HUDEP-2 (cell line): ENCODE measurements at regions not wholly inside any gene's neighbourhood (a gene's known extent, or its start where the extent isn't known, plus 50 kb on each side); places are given as distances from the start of the nearest gene placed in this dataset.

Experiments used
- DNase-seq, 76 experiments: peaks; one replicate each; lab custom pipeline; 2025; ENCODE audit not compliant: unreplicated experiment in 76 of 76; lab: John Stamatoyannopoulos, UW

DNA sequence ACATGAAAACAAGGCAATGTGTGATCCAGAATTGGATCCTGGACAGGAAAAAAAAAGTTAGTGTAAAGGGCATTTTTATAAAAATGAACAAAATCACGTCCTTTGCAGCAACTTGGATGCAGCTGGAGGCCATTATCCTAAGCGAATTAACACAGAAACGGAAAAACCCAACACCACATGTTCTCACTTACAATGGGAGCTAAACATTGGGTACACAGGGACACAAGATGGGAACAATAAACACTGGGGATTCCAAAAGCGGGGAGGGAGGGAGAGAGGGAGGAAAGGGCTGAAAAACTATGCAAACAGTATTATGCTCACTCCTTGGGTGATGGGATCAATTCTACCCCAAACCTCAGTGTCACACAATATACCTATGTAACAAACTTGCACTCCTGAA is 91.4 kb upstream of the BTBD3 start:
- DNase-seq = no peak

DNA sequence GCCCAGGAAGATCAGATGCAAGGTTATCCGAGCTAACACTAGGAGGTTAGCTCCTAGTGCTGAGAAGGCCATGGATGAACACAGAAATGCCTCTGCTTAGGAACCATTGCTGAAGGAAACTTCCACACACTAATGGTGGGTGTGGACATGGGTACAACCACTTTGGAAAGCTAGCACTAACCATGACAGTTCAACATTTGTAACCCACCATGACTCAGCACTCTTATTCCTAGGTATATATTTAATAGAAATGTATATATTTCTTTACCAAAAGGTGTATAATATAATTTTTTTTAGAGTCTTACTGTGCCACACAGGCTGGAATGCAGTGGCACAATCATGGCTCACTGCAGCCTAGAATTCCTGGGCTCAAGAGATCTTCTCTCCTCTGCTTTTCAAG is 85.3 kb upstream of the BTBD3 start:
- no peak for DNase-seq

- no peak for DNase-seq
Measured at GRCh38 chr20:11832851-11833250, 84.8 kb upstream of the BTBD3 start.

- DNase-seq = no peak
Measured at GRCh38 chr20:11833825-11834224, 83.9 kb upstream of the BTBD3 start.

DNA sequence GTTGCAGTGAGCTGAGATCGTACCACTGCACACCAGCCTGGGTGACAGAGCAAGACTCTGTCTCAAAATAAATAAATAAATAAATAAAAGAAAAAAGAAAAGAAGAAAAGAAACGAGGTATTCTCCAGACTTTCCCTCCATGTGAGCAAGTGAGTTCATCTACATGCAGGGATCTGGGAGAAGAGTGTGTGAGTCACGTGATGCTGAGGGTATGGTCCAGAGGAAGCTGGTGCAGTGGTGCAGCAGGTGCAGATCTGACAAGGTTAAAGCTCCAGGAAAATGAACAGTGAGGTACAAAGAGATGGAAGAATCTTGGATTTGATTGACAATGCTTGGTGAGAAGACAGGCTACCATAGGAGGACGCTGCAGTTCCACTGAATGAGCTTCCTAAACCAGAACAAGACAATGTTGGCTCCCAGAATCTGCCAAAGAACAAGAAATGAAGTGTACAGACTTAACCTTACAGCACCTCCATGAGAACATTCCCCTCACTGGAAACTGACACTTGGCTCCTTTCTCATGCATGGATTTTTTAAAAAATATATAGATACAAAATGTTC is 79.5 kb upstream of the BTBD3 start:
- DNase-seq = no peak

- no peak for DNase-seq
Measured at GRCh38 chr20:11841972-11842461, 75.7 kb upstream of the BTBD3 start.

GRCh38 chr20:11843289-11843688 is 74.4 kb upstream of the BTBD3 start:
- no peak for DNase-seq

- DNase-seq = no peak
Measured at GRCh38 chr20:11844691-11845090, 73.0 kb upstream of the BTBD3 start.

DNA sequence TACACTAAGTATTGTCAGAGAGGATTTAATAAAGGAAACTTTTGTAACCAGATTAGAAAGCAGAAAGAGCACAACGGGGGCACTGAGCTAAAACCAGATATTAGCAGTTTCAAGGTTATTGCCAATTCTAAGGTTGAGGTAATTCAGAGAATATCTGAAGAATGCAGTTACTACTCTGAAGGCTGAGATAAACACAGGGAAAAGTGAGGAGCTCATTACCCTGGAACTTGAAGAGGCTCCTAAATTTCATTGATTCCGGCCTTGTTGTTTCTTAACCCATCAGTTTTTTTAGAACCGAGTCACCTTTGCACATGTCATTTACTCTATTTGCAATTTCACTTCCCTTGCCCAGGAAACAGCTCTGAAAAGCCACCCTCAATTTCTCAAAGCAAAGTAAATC is 72.4 kb upstream of the BTBD3 start:
- DNase-seq = no peak

GRCh38 chr20:11846131-11846530 is 71.6 kb upstream of the BTBD3 start:
- DNase-seq = no peak

- DNase-seq = no peak
Measured at GRCh38 chr20:11847827-11848226, 69.9 kb upstream of the BTBD3 start.

GRCh38 chr20:11849270-11849915 is 68.3 kb upstream of the BTBD3 start:
- no peak for DNase-seq

GRCh38 chr20:11849976-11850670 is 67.6 kb upstream of the BTBD3 start:
- DNase-seq = no peak

DNA sequence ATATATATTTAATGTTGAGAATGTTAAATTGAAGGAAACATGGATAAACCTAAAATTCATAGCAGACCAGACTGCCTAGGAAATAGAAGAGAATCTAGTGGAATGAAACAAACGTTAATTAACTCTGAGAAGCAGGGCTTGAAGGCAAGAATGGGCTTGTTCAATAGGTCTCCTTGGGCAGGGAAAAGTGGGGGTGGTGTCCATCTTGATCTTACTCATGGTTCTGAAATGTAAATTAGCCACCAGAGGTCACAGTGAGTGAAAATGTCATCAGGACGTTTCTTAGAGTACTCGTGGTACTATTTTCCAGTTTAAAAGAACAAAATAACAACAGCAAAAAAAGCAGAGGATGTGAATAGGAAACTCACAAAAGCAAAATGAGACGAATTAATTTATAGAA is 66.8 kb upstream of the BTBD3 start:
- no peak for DNase-seq

DNA sequence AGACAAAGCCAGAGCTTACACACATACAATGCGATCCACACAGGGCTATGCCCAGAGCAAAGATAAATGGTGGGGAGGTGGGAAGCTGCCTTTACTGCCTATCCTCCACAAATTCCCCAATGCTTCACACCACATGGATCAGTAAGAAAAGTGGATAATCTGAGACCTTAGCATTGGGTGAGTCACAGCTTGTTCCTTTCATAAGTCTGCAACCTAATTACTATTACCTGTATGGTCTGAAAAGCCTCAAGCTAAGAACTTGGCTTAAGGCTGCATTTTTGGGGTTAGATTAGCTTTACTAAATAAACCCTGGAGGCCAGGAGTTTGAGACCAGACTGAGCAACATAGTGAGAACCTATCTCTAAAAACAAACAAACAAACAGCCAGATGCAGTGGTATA is 66.0 kb upstream of the BTBD3 start:
- no peak for DNase-seq

DNA sequence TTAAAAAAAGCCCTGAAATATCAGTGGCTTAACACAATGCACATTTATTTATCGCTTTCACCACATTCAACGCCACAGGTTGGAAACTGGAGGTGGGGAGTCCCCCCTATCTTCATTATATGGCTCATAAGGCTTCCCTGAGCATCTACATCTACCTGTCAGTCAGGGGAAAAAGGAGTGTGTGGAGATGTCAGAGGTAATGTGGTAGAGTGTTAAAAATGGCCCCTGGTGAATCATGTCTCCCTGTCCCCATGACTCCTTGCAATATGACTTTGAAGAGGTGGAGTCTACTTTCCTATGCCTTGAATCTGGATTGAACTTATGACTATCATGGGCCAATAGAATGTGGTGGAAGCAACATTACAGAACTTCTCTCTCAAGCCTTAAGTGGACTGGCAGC is 65.5 kb upstream of the BTBD3 start:
- DNase-seq = no peak

- no peak for DNase-seq
Measured at GRCh38 chr20:11852811-11853210, 64.9 kb upstream of the BTBD3 start.

- DNase-seq = no peak
Measured at GRCh38 chr20:11853359-11853758, 64.3 kb upstream of the BTBD3 start.

DNA sequence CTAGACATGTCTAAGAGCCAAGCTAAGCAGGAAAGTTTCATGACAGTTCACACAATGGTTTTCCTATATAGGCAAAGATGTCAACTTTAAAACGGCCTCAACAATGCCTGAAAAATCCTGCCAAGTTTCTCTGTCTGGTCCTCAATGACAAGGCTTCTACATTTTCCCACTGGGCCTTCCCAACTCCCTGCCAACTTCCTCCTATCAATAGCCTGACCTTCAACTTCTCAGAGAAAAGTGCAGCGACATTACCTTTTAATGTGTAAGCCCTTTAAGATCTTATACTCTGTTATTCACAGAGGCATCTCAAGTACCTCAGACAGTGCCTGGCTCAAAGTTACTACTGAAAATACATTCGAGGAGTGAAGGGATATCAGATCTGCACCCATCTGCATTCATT is 56.2 kb upstream of the BTBD3 start:
- no peak for DNase-seq

GRCh38 chr20:11867291-11867919 is 50.3 kb upstream of the BTBD3 start:
- DNase-seq = no peak
